IMR-90 (cell line): ENCODE measurements at regions not wholly inside any gene's neighbourhood (a gene's known extent, or its start where the extent isn't known, plus 50 kb on each side); places are given as distances from the start of the nearest gene placed in this dataset.

ENCODE experiments used
- ATAC-seq: fragments of 200-7000 bp; cut with Tn5 transposase; 2 replicates; pipeline ENCODE4 v1.9.1; 2020; ENCODE audit warnings: low read depth, mild to moderate bottlenecking, moderate library complexity
- BruUV-seq: library from RNA; stranded (reverse); fragments of 400-500 nt; replicated peaks from 2 replicates; lab custom pipeline; 2021; lab: Mats Ljungman, UMichigan
- CTCF ChIA-PET: fragments of 300-600 bp; formaldehyde crosslinking; extraction: SDS; loops from one replicate; lab custom pipeline; 2021; ENCODE audit warnings: antibody characterized with exemption; lab: Yijun Ruan, JAX
- POLR2A ChIA-PET: fragments of 300-600 bp; sonication (Branson Sonifier 250); formaldehyde crosslinking; loops from one replicate; lab custom pipeline; 2022; ENCODE audit warnings: antibody characterized with exemption; ENCODE audit not compliant: unreplicated experiment; lab: Charles Lee
- DNase-seq: peaks from one replicate; pipeline ENCODE4 v3.0.0; 2013
- H2AFZ ChIP-seq: replicated peaks from 2 replicates; pipeline ENCODE3; 2013; ENCODE audit warnings: low read length, mild to moderate bottlenecking; ENCODE audit not compliant: poor library complexity
- H2AK5ac ChIP-seq: 2 replicates; pipeline ENCODE4 v1.6.1; 2013; ENCODE audit warnings: low read depth, low read length, inconsistent platforms
- H2AK9ac ChIP-seq: replicated peaks from 2 replicates; pipeline ENCODE3; 2013; ENCODE audit warnings: mild to moderate bottlenecking, low read depth, low read length, moderate library complexity; ENCODE audit not compliant: poor library complexity
- H2BK120ac ChIP-seq: 2 replicates; pipeline ENCODE4 v1.6.1; 2013; ENCODE audit warnings: low read depth, low read length, inconsistent platforms
- H2BK15ac ChIP-seq: 3 replicates; pipeline ENCODE4 v1.6.1; 2013; ENCODE audit warnings: low read depth, low read length, inconsistent platforms
- H2BK20ac ChIP-seq: 2 replicates; pipeline ENCODE4 v1.6.1; 2013; ENCODE audit warnings: low read depth, mild to moderate bottlenecking, inconsistent platforms, low read length, moderate library complexity
- H2BK5ac ChIP-seq: 2 replicates; pipeline ENCODE4 v1.6.1; 2013; ENCODE audit warnings: mild to moderate bottlenecking, low read depth, low read length, inconsistent platforms; ENCODE audit not compliant: poor library complexity, severe bottlenecking
- H3K14ac ChIP-seq: replicated peaks from 2 replicates; pipeline ENCODE4 v1.6.1; 2013; ENCODE audit warnings: low read depth, low read length, inconsistent platforms
- H3K18ac ChIP-seq: 2 replicates; pipeline ENCODE4 v1.6.1; 2013; ENCODE audit warnings: low read depth, low read length, control low read depth
- H3K23ac ChIP-seq: 2 replicates; pipeline ENCODE4 v1.6.1; 2013; ENCODE audit warnings: low read depth, low read length, inconsistent platforms
- H3K27ac ChIP-seq: 2 replicates; pipeline ENCODE4 v1.5.1; 2013; ENCODE audit warnings: mild to moderate bottlenecking, control low read depth, low read length; ENCODE audit not compliant: insufficient read depth
- H3K27me3 ChIP-seq: 2 replicates; pipeline ENCODE4 v1.6.1; 2013; ENCODE audit warnings: low read length; ENCODE audit not compliant: control insufficient read depth, insufficient read depth
- H3K36me3 ChIP-seq: 2 replicates; pipeline ENCODE4 v1.6.1; 2013; ENCODE audit warnings: low read length, mixed read lengths; ENCODE audit not compliant: control insufficient read depth, insufficient read depth
- H3K4ac ChIP-seq: 2 replicates; pipeline ENCODE4 v1.6.1; 2013; ENCODE audit warnings: low read depth, low read length, inconsistent platforms
- H3K4me1 ChIP-seq: 2 replicates; pipeline ENCODE4 v1.6.1; 2013; ENCODE audit warnings: low read length, mixed read lengths; ENCODE audit not compliant: control insufficient read depth, insufficient read depth
- H3K4me2 ChIP-seq: 2 replicates; pipeline ENCODE4 v1.6.1; 2013; ENCODE audit warnings: low read depth, mild to moderate bottlenecking, control low read depth, low read length, moderate library complexity
- H3K4me3 ChIP-seq: 2 replicates; pipeline ENCODE4 v1.5.1; 2013; ENCODE audit warnings: low read depth, mild to moderate bottlenecking, control low read depth, low read length, moderate library complexity; ENCODE audit not compliant: insufficient read depth
- H3K56ac ChIP-seq: 2 replicates; pipeline ENCODE4 v1.6.1; 2013; ENCODE audit warnings: low read length, inconsistent platforms; ENCODE audit not compliant: insufficient read depth; ENCODE audit errors: extremely low read depth
- H3K79me1 ChIP-seq, 2 experiments: 2 replicates each; pipeline ENCODE4 v1.6.1; 2013; ENCODE audit warnings: low read length in 2 of 2, inconsistent platforms in 1 of 2, low read depth in 1 of 2
- H3K9ac ChIP-seq: 2 replicates; pipeline ENCODE4 v1.6.1; 2013; ENCODE audit warnings: low read depth, low read length, control low read depth
- H3K9me1 ChIP-seq: 2 replicates; pipeline ENCODE4 v1.6.1; 2013; ENCODE audit warnings: low read length, inconsistent platforms; ENCODE audit not compliant: insufficient read depth
- H3K9me3 ChIP-seq: 2 replicates; pipeline ENCODE4 v1.6.1; 2013; ENCODE audit warnings: low read length; ENCODE audit not compliant: control insufficient read depth, insufficient read depth
- H4K20me1 ChIP-seq: 2 replicates; pipeline ENCODE4 v1.6.1; 2013; ENCODE audit warnings: low read length, inconsistent platforms; ENCODE audit not compliant: insufficient read depth
- H4K5ac ChIP-seq: 2 replicates; pipeline ENCODE4 v1.6.1; 2013; ENCODE audit warnings: mild to moderate bottlenecking, low read depth, low read length, control low read depth
- H4K8ac ChIP-seq, 2 experiments: 2 replicates each; pipeline ENCODE4 v1.6.1; 2013; ENCODE audit warnings: low read depth in 2 of 2, low read length in 2 of 2, control low read depth in 1 of 2, inconsistent platforms in 1 of 2
- H4K91ac ChIP-seq: 2 replicates; pipeline ENCODE4 v1.6.1; 2013; ENCODE audit warnings: low read depth, low read length, inconsistent platforms; ENCODE audit not compliant: insufficient read depth
- CTCF ChIP-seq: conservative IDR thresholded peaks from 2 replicates; pipeline ENCODE4 v1.5.1; 2012; ENCODE audit warnings: mild to moderate bottlenecking, low read depth, low read length, improper control_type of control experiment
- MAFK ChIP-seq: IDR thresholded peaks from 2 replicates; pipeline ENCODE4 v1.6.1; 2012; ENCODE audit warnings: low read depth, low read length, improper control_type of control experiment
- WGBS, 2 experiments: methylation state at CpG; one replicate each; pipeline versions ENCODE4 v1.1.5 to v1.1.7; 2013; ENCODE audit warnings: missing lambda C conversion rate in 2 of 2; ENCODE audit not compliant: insufficient read length in 1 of 2; ENCODE audit errors: extremely low coverage in 2 of 2; 5-methylcytosine and 5-hydroxymethylcytosine counted together
- dilution Hi-C: fragments of 300-500 bp; cut with HindIII; formaldehyde crosslinking; loops from one replicate; pipeline ENCODE4 v1.14.3; 2018; ENCODE audit warnings: low sequenced_read_pairs; ENCODE audit not compliant: unreplicated experiment
- in situ Hi-C: fragments of 300-500 bp; cut with MboI; formaldehyde crosslinking; loops from 3 replicates; pipeline ENCODE4 v1.14.3; 2019; ENCODE audit warnings: low sequenced_read_pairs, inconsistent platforms, mixed read lengths
- intact Hi-C: fragments of 100-400 bp; cut with micrococcal nuclease; formaldehyde crosslinking; loops from 2 replicates; pipeline ENCODE4 v1.10.0; 2022

- BruUV-seq, result no TSS peak
- Histone ChIP-seq H3K9ac (no peak overlapping the region), H2AFZ (no peak overlapping the region), H2BK5ac (no peak overlapping the region), H4K5ac (no peak overlapping the region), H3K4me3 (no peak overlapping the region), H3K18ac (no peak overlapping the region), H3K4ac (no peak overlapping the region), H3K4me2 (no peak overlapping the region), H2AK9ac (no peak overlapping the region), H3K14ac (no peak overlapping the region), H2BK120ac (no peak overlapping the region), H3K4me1 (no peaks in the 10 kb centered on the region), H4K20me1 (no peaks in the 10 kb centered on the region), H3K27me3 (no peaks in the 10 kb centered on the region), H3K9me3 (no peaks in the 10 kb centered on the region), H2BK15ac (no peak overlapping the region), H2BK20ac (no peak overlapping the region), H3K23ac (no peak overlapping the region), H2AK5ac (no peak overlapping the region), H3K56ac (no peak overlapping the region), H3K36me3 (no peaks in the 10 kb centered on the region), H3K27ac (no peak overlapping the region), H3K9me1 (no peaks in the 10 kb centered on the region), H3K79me1 (no peaks in the 10 kb centered on the region), H4K91ac (no peak overlapping the region), H4K8ac (no peak overlapping the region)
- CTCF ChIA-PET, result no interaction called here
- no CpG with 5 or more reads among the region's 4 CpGs for WGBS, 2 experiments
- dilution Hi-C loops (no loop called here), intact Hi-C loops (no loop called here), in situ Hi-C loops (no loop called here)
- POLR2A ChIA-PET, result no interaction called here
- no peak for ATAC-seq
- no peak for DNase-seq
- TF ChIP-seq CTCF, result no peak
- TF ChIP-seq MAFK, result no peak
Observed at GRCh38 chr4:81606801-81607501, 135.2 kb upstream of the RASGEF1B start.
